ENCODE measurements at regions not wholly inside any gene's neighbourhood (a gene's known extent, or its start where the extent isn't known, plus 50 kb on each side); places are given as distances from the start of the nearest gene placed in this dataset.

DNA sequence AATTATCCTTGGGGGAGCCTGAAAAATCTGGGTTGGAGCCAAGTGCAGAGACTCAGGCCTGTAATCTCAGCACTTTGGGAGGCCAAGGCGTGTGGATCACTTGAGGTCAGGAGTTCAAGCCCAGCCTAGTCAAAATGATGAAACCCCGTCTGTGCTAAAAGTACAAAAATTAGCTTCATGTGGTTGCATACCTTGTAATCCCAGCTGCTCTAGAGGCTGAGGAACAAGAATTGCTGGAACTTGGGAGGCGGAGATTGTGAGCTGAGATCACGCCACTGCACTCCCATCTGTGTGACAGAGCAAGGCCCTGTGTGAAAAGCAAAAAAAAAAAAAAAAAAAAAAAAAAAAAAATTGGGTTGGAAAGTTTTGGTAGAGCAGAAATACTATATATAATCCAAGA, 1563.6 kb upstream of the PRMT6 start:
- TF ChIP-seq POLR2A (IDR thresholded peaks at IDR 0.05; ENCODE audit: extremely low read depth, insufficient read length): no peak
- TF ChIP-seq, protein P1, sequence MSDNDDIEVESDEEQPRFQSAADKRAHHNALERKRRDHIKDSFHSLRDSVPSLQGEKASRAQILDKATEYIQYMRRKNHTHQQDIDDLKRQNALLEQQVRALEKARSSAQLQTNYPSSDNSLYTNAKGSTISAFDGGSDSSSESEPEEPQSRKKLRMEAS (IDR thresholded peaks at IDR 0.05; ENCODE audit: low read depth, low read length): no peak
- TF ChIP-seq, protein P2, sequence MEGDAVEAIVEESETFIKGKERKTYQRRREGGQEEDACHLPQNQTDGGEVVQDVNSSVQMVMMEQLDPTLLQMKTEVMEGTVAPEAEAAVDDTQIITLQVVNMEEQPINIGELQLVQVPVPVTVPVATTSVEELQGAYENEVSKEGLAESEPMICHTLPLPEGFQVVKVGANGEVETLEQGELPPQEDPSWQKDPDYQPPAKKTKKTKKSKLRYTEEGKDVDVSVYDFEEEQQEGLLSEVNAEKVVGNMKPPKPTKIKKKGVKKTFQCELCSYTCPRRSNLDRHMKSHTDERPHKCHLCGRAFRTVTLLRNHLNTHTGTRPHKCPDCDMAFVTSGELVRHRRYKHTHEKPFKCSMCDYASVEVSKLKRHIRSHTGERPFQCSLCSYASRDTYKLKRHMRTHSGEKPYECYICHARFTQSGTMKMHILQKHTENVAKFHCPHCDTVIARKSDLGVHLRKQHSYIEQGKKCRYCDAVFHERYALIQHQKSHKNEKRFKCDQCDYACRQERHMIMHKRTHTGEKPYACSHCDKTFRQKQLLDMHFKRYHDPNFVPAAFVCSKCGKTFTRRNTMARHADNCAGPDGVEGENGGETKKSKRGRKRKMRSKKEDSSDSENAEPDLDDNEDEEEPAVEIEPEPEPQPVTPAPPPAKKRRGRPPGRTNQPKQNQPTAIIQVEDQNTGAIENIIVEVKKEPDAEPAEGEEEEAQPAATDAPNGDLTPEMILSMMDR (IDR thresholded peaks at IDR 0.05; ENCODE audit: low read depth, low read length): no peak
